GM19023 (cell line): ENCODE measurements at regions not wholly inside any gene's neighbourhood (a gene's known extent, or its start where the extent isn't known, plus 50 kb on each side); places are given as distances from the start of the nearest gene placed in this dataset.

ENCODE experiments used
- ATAC-seq: cut with Tn5 transposase; IDR thresholded peaks from one replicate; pipeline ENCODE4 v1.9.1; 2021; ENCODE audit warnings: mild to moderate bottlenecking, moderate library complexity; ENCODE audit not compliant: unreplicated experiment

DNA sequence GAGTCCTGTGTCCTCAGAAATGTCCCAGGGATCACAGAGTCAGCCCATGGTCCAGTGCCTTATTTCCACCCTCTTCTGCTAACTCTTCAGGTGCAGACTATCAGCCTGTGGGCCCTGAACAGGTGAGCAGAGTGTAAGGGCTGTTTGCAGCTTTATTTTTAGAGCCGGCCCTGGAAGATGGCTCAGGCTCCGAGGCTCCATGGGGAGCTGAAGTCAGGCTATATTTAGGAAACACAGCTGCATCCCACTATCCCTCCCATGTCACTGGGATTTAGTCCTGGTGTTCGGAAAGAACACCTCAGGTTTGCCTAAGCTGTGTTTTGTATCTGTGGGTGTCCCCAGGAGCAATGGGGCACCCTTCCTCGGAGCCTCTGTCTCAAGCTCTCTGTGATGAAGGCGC is 126.9 kb downstream of the RPS24 start:
- no peak for ATAC-seq

DNA sequence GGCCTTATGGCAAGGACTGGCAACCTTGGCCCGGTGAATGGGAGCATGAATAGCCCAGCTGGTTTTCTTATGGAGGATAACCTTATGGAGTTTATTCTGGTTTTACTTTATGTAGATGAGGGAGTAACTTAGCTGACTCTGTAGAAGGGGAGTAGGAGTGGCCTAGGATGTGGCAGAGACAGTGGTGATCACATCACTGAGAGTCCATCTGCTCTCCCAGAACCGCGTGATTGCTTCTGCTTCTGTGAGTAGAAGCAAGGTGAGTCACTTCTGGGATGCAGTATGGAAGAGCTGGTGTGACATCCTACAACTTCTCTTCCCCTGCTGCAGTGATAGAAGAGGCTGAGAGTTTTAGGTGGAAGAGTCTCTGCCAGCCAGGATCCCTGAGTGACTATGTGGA is 129.2 kb downstream of the RPS24 start:
- no peak for ATAC-seq

- no peak for ATAC-seq
These were observed 131.0 kb downstream of the RPS24 start for GRCh38 chr10:78164702-78165101.

GRCh38 chr10:78165172-78165571 is 131.5 kb downstream of the RPS24 start:
- no peak for ATAC-seq

DNA sequence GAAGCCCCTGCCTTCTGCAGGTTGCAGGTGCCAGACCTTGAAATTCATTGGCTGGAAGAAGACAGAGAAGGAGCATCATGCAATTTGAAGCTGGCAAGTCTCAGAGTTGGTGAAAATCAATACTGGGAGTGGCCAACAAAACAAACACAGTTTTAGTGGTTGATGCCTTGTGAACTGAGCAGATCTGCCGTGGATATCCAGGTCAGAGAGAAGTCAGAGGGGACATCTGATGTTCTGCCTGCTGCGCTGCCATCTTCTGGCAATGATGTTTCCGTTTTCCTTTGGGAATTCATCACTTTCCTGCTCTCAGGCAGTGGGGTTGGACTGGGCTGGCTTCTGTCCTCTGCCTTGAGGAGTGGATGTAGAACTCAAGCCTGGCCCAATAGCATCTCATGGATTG is 132.0 kb downstream of the RPS24 start:
- no peak for ATAC-seq

DNA sequence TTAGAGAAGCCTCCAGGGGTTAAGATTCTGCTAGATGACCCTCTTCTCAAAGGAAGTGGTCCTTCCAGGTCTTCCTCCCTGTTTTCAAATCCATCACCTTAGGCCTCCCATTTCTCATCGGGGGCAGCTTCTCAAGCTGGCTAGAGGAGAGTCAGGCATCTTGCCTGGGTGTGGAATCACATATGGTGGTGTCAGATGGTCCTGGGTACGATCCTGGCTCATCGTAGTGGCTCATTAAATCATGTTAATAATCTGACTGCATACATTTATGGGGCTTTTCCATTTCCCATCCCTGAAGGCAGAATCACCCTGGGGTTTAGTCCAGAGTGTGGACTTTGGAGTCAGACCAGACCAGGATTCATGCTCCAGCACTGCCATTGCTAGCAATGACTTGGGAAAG is 132.6 kb downstream of the RPS24 start:
- no peak for ATAC-seq

GRCh38 chr10:78169214-78169613 is 135.6 kb downstream of the RPS24 start:
- no peak for ATAC-seq

GRCh38 chr10:78170026-78170475 is 136.4 kb downstream of the RPS24 start:
- no peak for ATAC-seq

GRCh38 chr10:78171633-78172400 is 138.2 kb downstream of the RPS24 start:
- no peak for ATAC-seq

DNA sequence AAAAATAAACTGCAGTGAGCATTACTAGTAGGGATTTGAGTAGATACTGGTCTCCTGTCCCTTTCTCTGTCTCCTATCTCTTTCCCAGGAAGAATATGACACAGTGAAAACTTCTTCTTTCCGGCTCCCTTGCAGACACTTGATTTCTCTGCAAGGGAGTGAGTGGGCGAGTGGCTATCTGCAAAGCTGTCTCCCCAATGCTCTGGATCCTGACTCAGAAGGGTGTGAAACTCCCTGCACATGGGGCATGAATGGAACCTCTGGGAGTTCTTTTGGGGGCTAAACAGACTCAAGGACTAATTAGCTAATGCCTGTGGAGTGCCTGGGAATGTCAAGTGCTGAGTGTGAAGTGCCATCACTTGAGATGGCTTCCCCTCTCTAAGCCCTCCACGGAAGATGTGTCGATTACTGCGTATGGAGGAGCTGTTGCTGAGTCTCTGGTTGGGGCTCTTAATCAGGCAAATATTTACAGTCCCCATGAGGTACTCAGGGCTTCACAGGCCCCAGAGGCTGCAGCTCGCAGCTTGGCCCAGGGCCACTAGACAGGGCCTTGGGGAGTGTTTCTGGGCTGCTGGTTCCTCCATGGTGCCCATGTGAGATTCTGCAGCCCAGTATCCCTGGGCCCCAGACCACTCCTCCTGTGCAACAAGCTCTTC is 139.8 kb downstream of the RPS24 start:
- ATAC-seq, result no peak

GRCh38 chr10:78175444-78176015 is 141.9 kb downstream of the RPS24 start:
- ATAC-seq, result no peak

GRCh38 chr10:78176320-78177317 is 143.0 kb downstream of the RPS24 start:
- ATAC-seq, result no peak

DNA sequence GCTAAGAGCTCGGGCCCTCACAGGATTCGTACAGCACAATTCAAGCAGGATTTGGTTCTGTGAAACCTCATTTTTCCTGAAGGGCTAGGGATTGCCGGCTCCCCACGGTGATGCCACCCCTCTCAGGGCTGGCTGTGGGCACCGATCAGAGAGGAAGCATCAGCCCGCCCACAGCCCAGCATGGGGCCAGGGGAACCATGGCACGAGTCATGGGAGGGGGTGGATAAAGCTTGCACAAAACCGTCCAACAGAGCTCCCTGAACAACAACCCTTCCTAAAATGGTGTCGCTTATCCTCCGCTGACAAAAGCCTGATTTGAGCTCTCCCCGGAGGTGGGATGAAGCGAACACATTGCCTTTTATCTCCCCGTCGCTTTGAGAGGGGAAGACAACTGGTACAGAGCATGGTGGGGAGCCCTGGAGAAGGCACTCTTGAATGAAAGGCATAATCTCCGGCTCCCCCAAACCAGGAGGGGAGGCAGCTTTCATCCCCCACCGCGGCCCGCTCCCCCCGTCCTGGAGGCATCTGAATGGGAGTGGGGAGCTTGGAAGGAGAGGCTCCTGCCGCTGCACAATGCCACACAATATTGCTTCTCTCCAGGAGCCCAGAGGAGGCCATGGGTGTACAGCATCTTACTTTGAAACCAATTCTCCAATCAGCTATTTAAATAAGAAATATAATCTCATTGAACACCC is 144.0 kb downstream of the RPS24 start:
- ATAC-seq, result no peak

- no peak for ATAC-seq
These were observed 144.7 kb downstream of the RPS24 start for GRCh38 chr10:78178397-78178796.

DNA sequence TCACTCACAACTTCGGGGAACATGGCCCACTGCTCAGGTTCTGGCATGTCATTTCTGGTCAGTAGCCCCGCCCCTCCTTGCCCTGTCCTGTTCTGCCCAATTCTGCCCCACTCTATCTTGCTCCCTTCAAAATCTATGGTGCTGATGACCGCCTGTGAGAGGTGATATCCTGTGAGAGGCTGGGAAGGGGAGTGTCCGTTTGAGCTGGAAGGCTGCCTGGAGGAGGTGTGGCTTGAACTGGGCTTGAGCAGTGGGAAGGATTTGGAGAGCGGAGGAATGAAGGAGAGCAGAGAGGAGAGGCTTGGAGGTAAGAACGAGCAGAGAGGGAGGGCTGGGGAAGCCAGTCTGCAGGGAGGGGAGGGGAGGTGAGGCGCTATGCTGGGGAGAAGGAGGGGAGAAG is 145.3 kb downstream of the RPS24 start:
- no peak for ATAC-seq

DNA sequence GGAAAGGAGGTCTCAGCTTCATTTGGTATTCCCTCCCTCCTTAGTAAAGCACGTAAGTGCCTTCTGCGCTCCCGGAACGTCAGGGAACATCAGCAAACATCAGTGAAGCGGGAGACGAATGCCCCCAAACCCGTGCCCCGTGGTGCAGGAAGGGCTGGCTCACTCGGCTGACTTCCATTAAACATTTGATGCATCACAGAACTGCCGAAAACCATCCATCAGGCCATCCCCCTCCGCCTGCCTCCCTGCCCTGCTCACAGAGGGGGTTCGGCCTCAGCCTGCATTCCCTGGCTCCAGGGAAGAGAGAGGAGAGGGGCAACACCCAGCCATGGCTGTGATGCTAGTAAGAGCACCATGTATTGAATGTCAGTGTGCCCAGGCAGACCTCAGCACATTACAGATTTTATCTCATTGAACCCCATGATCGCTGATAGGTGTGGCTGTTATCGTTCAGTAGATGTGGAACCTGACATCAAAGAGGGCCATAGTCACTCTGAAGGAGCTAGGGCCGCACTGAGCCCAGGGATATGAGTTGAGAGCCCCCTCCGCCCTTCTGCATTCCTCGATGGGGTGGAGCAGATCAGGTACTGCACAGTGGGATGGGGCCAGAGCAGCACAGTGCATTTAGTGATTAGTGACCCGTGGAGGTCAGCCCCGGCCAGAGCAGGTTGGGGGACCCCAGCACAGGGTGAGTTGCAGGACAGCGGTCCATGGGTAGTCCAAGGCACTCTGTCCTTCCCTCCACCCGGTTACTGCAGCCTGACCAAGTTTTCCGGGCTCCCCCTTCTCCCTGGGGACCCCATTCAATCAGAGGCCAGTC is 146.4 kb downstream of the RPS24 start:
- ATAC-seq, result no peak

DNA sequence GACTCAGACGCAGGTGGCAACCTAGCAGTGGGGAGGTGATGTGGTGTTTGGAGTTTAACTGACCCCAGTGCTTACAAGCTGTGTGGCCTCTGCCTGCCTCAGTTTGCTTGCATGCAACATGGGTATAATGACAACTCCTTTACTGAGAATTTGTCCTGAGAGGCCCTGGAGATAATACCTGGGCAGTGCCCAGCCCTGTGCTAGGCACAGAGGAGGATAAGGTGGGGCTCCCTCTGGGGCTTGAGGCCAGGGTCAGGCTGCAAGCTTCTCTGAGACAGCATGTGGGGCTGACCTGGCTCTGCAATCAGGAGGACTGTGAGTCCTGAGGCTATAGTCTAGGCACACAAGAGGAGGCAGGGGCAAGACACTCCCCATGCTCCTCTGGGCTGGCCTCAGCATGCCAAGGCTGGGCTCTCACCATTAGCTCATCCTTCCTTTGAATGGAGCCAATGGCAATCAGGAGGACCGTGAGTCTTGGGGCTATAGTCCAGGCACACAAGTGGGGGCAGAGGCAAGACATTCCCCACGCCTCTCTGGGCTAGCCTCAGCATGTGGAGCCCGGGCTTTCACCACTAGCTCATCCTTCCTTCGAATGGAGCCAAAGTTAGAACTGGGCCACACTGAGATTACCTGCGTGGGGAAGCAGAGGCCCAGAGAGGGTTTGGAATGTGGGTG is 147.9 kb downstream of the RPS24 start:
- no peak for ATAC-seq

DNA sequence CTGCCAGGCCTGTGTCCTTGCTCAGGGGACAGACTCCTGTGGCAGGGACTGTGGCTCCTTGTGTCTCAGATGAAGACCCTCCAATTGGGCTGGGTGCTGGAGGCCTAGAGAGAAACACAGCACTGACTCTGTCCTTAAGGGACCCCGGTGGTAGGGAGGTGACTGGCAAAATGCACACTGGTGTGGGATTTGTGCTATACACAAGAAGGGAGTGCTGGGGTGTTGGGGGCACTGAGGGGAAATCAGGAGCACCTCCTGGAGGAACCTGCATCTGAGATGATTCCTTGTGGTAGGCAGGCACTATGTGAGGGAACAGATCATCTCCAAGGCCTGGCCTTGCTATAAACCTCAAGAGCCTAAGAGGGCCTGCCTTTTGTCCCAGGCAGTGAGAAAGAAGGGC is 149.2 kb downstream of the RPS24 start:
- no peak for ATAC-seq
